Body of pancreas (tissue), 4 donors: ENCODE measurements at regions not wholly inside any gene's neighbourhood (a gene's known extent, or its start where the extent isn't known, plus 50 kb on each side); places are given as distances from the start of the nearest gene placed in this dataset.

Experiments used
- ATAC-seq: fragments of 150-250 bp; one replicate; pipeline ENCODE4 v1.9.1; 2016
- DNase-seq, 4 donors: peaks; one replicate each; pipeline ENCODE4 v3.0.0-alpha.2; 2019
- H3K27ac ChIP-seq, 4 donors: fragments of 200-600 bp; sonication (generic); 1 replicate in 3 of 4; 2 replicates in 1 of 4; pipeline versions ENCODE4 v1.5.1 to v1.6.1; 2016 to 2019; ENCODE audit warnings: mild to moderate bottlenecking in 1 of 4, mixed read lengths in 1 of 4, moderate library complexity in 1 of 4
- H3K27me3 ChIP-seq, 2 donors: fragments of 200-600 bp; sonication (generic); one replicate each; pipeline ENCODE4 v1.6.0; 2016; ENCODE audit warnings: mild to moderate bottlenecking in 1 of 2
- H3K36me3 ChIP-seq, 2 donors: fragments of 200-600 bp; sonication (generic); replicated peaks in 1 of 2; 2 replicates each; pipeline ENCODE4 v1.5.1; 2016; ENCODE audit warnings: low read depth in 2 of 2; ENCODE audit not compliant: insufficient read depth in 1 of 2
- H3K4me1 ChIP-seq: fragments of 200-600 bp; sonication (generic); one replicate; pipeline ENCODE4 v1.6.0; 2016
- H3K4me3 ChIP-seq, 2 donors: fragments of 200-600 bp; sonication (generic); 1 replicate in 1 of 2; 2 replicates in 1 of 2; pipeline ENCODE4 v1.5.1; 2016 to 2019
- H3K9me3 ChIP-seq, 3 donors: fragments of 200-600 bp; sonication (generic); 1 replicate in 2 of 3; 2 replicates in 1 of 3; pipeline ENCODE4 v1.5.1; 2016
- POLR2A ChIP-seq, 3 donors: fragments of 450-650 bp; IDR thresholded peaks; one replicate each; pipeline ENCODE4 v1.6.1; 2016; ENCODE audit warnings: antibody characterized with exemption in 3 of 3, mild to moderate bottlenecking in 2 of 3
- WGBS, 2 donors: methylation state at CpG; one replicate each; pipeline ENCODE4 v1.1.5; 2017; 5-methylcytosine and 5-hydroxymethylcytosine counted together
- intact Hi-C: fragments of 100-400 bp; cut with DNase I; formaldehyde crosslinking; loops from one replicate; pipeline ENCODE4 v1.15.1; 2023
- TF ChIP-seq, protein P1 (sequence below), 7 experiments: fragments of 450-650 bp in 4 of 7; fragments of 200-600 bp in 3 of 7; sonication (generic) in 3 of 7; IDR thresholded peaks; one replicate each; pipeline ENCODE4 v1.5.1; 2016 to 2019; ENCODE audit warnings: antibody characterized with exemption in 7 of 7

DNA sequence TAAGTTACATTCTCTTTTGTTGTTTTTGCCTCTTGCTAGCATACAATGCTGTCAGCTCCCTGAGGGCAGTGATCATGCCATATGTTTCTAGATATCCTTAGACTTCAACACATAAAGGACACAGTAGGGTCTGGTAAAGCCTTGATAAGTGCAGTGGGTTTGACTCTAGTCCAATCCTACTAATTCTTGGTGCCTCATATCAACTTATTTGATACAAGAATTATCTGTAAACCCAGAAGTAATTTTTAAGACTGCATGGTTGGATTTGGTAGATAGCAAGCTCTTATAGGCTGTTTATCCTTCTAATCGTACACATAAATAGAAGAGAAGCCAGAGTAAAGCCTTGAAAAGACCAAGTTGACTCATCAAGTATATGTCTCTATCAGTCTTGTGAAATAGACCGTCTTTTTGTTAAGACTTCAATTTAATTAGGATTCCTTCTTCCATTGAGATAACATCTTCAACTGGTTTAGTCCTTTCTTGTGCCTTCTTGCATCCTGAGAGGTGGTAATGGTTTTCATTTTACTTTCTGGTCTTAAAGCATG, 265.6 kb upstream of the CDIN1 start:
- Histone ChIP-seq H3K4me3 (no peak overlapping the region), H3K36me3 (no peaks in the 10 kb centered on the region), H3K4me1 (no peaks in the 10 kb centered on the region), H3K9me3 (no peaks in the 10 kb centered on the region), H3K27me3 (no peaks in the 10 kb centered on the region), H3K27ac (no peak overlapping the region)
- WGBS, 2 donors = 73 to 85% methylated on average over 2 of the region's 2 CpGs
- no peak for ATAC-seq
- no peak for TF ChIP-seq POLR2A (IDR thresholded peaks at IDR 0.05)
- TF ChIP-seq, protein P1, sequence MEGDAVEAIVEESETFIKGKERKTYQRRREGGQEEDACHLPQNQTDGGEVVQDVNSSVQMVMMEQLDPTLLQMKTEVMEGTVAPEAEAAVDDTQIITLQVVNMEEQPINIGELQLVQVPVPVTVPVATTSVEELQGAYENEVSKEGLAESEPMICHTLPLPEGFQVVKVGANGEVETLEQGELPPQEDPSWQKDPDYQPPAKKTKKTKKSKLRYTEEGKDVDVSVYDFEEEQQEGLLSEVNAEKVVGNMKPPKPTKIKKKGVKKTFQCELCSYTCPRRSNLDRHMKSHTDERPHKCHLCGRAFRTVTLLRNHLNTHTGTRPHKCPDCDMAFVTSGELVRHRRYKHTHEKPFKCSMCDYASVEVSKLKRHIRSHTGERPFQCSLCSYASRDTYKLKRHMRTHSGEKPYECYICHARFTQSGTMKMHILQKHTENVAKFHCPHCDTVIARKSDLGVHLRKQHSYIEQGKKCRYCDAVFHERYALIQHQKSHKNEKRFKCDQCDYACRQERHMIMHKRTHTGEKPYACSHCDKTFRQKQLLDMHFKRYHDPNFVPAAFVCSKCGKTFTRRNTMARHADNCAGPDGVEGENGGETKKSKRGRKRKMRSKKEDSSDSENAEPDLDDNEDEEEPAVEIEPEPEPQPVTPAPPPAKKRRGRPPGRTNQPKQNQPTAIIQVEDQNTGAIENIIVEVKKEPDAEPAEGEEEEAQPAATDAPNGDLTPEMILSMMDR (IDR thresholded peaks at IDR 0.05) = no peak
- intact Hi-C loops = no loop called here
- DNase-seq = no peak

DNA sequence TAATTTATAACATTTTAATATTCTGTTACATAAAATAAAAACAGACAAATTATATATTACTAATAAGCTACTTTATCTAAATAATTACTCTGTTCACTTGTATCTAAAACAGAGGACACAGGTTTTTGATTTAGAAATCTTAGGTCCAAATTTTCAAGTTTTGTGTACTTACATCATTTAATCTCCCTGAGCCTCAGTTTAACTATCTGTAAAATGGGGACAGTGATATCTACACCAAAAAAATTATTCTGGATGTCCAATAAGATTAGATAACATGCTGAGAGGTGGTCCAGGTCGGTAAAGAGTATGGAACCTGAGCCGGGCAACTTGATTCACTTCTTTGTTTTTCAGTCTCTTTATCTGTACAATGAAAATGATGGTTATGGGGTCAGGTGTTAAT, 263.8 kb upstream of the CDIN1 start:
- Histone ChIP-seq H3K27me3 (no peaks in the 10 kb centered on the region), H3K4me1 (no peaks in the 10 kb centered on the region), H3K36me3 (no peaks in the 10 kb centered on the region), H3K9me3 (no peaks in the 10 kb centered on the region), H3K4me3 (no peak overlapping the region), H3K27ac (no peak overlapping the region)
- WGBS, 2 donors = 84 to 90% methylated on average over 2 of the region's 2 CpGs
- intact Hi-C loops = no loop called here
- TF ChIP-seq, protein P1 (IDR thresholded peaks at IDR 0.05) = no peak
- TF ChIP-seq POLR2A (IDR thresholded peaks at IDR 0.05) = no peak
- no peak for DNase-seq
- no peak for ATAC-seq

DNA sequence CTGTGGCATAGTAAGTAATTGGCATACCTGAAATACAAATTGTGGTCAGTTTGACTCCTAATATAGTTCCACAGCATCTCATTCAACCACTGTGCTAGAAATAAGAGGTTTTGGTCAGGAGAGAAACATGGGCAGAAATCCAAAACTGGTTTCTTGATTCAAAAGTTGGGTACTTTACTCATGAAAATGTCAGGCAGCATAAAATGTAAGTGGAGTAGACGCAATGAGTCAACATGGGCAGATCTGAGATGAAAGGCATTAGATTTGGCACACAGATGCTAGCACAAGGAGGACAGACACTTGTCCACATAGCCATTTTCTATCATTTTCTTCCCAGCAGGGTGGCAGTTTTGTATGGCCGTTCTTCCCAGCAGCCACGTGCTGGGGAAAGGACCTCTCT, 255.8 kb upstream of the CDIN1 start:
- H3K36me3 ChIP-seq = no peaks in the 10 kb centered on the region
- 75 to 79% methylated on average over 3 of the region's 3 CpGs for WGBS, 2 donors
- ATAC-seq (no peak), DNase-seq (no peak)
- intact Hi-C loops = no loop called here
- H3K27ac ChIP-seq = no peak overlapping the region
- H3K27me3 ChIP-seq = no peaks in the 10 kb centered on the region
- H3K9me3 ChIP-seq = no peaks in the 10 kb centered on the region
- no peaks in the 10 kb centered on the region for H3K4me1 ChIP-seq
- TF ChIP-seq POLR2A (IDR thresholded peaks at IDR 0.05) = no peak
- TF ChIP-seq, protein P1 (IDR thresholded peaks at IDR 0.05) = no peak
- no peak overlapping the region for H3K4me3 ChIP-seq

DNA sequence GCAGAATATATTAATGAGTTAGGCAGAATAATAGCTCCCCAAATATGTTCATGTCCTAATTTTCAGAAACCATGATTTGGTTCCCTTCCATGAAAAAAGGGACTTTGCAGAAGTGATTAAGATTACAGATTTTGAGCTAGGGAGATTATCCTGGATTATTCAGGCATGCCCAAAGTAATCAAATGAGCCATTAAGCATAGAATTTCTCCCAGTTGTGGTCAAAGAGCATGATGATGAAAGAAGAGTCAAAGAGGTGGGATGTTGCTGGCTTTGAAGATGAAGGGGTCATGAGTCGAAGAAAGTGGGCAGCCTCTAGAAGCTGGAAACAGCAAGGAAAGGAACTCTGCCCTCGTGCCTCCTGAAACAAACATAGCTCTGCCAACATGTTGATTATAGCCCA, 254.2 kb upstream of the CDIN1 start:
- TF ChIP-seq, protein P1 (IDR thresholded peaks at IDR 0.05) = no peak
- no peak for TF ChIP-seq POLR2A (IDR thresholded peaks at IDR 0.05)
- DNase-seq (no peak), ATAC-seq (no peak)
- H3K36me3 ChIP-seq = no peaks in the 10 kb centered on the region
- no peaks in the 10 kb centered on the region for H3K4me1 ChIP-seq
- intact Hi-C loops = no loop called here
- H3K27ac ChIP-seq = no peak overlapping the region
- no peak overlapping the region for H3K4me3 ChIP-seq
- no peaks in the 10 kb centered on the region for H3K27me3 ChIP-seq
- WGBS, 2 donors = 72 to 73% methylated on average over 2 of the region's 2 CpGs
- no peaks in the 10 kb centered on the region for H3K9me3 ChIP-seq

DNA sequence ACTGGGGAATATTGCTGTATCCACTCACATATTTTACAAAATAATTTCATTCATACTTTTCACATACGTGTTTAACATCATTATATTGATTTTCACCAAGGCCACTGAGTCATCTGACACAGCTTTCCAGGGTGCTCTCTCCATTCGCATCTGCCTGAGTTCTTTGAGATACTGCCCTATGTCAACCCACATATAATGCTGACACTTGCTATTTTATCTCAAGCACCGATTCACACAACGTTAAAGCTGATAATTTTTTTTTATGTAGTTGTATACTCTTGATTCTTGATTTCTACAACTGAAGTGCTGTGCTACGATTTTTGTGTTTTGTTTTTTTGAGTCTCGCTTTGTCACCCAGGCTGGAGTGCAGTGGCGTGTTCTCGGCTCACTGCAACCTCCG, 249.8 kb upstream of the CDIN1 start:
- WGBS, 2 donors = 76 to 79% methylated on average over 9 of the region's 9 CpGs
- Histone ChIP-seq H3K4me3 (no peak overlapping the region), H3K36me3 (no peaks in the 10 kb centered on the region), H3K9me3 (no peaks in the 10 kb centered on the region), H3K27ac (no peak overlapping the region), H3K27me3 (no peaks in the 10 kb centered on the region), H3K4me1 (no peaks in the 10 kb centered on the region)
- TF ChIP-seq, protein P1 (IDR thresholded peaks at IDR 0.05) = no peak
- no peak for TF ChIP-seq POLR2A (IDR thresholded peaks at IDR 0.05)
- intact Hi-C loops = no loop called here
- DNase-seq (no peak), ATAC-seq (no peak)
